WTC11 (cell line): ENCODE measurements at regions not wholly inside any gene's neighbourhood (a gene's known extent, or its start where the extent isn't known, plus 50 kb on each side); places are given as distances from the start of the nearest gene placed in this dataset.
"Not testable (repeated sequence)": the region's sequence is repeated elsewhere in the genome, so short reads cannot be mapped to it uniquely, and the experiment has no call there.

Source experiments
- ATAC-seq: fragments of 200-7000 bp; cut with Tn5 transposase; 2 replicates; pipeline ENCODE4 v1.10.0; 2021; ENCODE audit warnings: mild to moderate bottlenecking, moderate library complexity
- CTCF ChIA-PET: fragments of 300-600 bp; sonication (Branson Sonifier 250); formaldehyde crosslinking; loops from one replicate; lab custom pipeline; 2021; ENCODE audit warnings: antibody characterized with exemption; lab: Charles Lee
- POLR2A ChIA-PET: fragments of 350-600 bp; sonication (Branson Sonifier 250); formaldehyde crosslinking; loops from one replicate; lab custom pipeline; 2021; ENCODE audit warnings: antibody characterized with exemption; lab: Charles Lee
- DNase-seq: peaks from one replicate; pipeline ENCODE4 v3.0.0; 2021; ENCODE audit warnings: low spot score
- H3K27ac Mint-ChIP-seq: 2 replicates; pipeline ENCODE4 v1.8.0; 2021; ENCODE audit warnings: mixed read lengths
- H3K27me3 Mint-ChIP-seq: 2 replicates; pipeline ENCODE4 v1.8.0; 2021; ENCODE audit warnings: low read depth, mild to moderate bottlenecking, moderate library complexity, mixed read lengths
- H3K36me3 Mint-ChIP-seq: 2 replicates; pipeline ENCODE4 v1.8.0; 2021; ENCODE audit warnings: mixed read lengths
- H3K4me1 Mint-ChIP-seq: 2 replicates; pipeline ENCODE4 v1.8.0; 2022; ENCODE audit warnings: mixed read lengths
- H3K4me3 Mint-ChIP-seq: 2 replicates; pipeline ENCODE4 v1.8.0; 2021; ENCODE audit warnings: mild to moderate bottlenecking, moderate library complexity, mixed read lengths
- H3K9me3 Mint-ChIP-seq: 2 replicates; pipeline ENCODE4 v1.8.0; 2021; ENCODE audit warnings: mixed read lengths
- MXD4 ChIP-seq: fragments of 250-450 bp; sonication (Bioruptor Pico); IDR thresholded peaks from 2 replicates; pipeline ENCODE4 v1.8.0; 2021; ENCODE audit warnings: mild to moderate bottlenecking, moderate library complexity, borderline replicate concordance
- NFYB ChIP-seq: sonication (generic); formaldehyde crosslinking; conservative IDR thresholded peaks from 2 replicates; pipeline ENCODE4 v1.8.0; 2022; ENCODE audit warnings: low read depth, missing genetic modification reagents
- PRRX2 ChIP-seq: fragments of 250-450 bp; sonication (Bioruptor Pico); IDR thresholded peaks from 2 replicates; pipeline ENCODE4 v1.8.0; 2021; ENCODE audit warnings: mild to moderate bottlenecking
- SMAD4 ChIP-seq: sonication (generic); formaldehyde crosslinking; IDR thresholded peaks from 2 replicates; pipeline ENCODE4 v1.8.0; 2022; ENCODE audit warnings: mild to moderate bottlenecking, missing genetic modification reagents
- TF ChIP-seq, protein P1 (sequence below): sonication (generic); formaldehyde crosslinking; IDR thresholded peaks from 2 replicates; pipeline ENCODE4 v1.8.1; 2022; ENCODE audit warnings: low read depth, missing genetic modification reagents, borderline replicate concordance

GRCh38 chr11:59030037-59030436 is 56.1 kb upstream of the GLYATL1B start:
- Mint-ChIP-seq H3K4me3 (no peak overlapping the region), H3K4me1 (peaks cover 5% of the 10 kb centered on the region)
- POLR2A ChIA-PET: no interaction called here

DNA sequence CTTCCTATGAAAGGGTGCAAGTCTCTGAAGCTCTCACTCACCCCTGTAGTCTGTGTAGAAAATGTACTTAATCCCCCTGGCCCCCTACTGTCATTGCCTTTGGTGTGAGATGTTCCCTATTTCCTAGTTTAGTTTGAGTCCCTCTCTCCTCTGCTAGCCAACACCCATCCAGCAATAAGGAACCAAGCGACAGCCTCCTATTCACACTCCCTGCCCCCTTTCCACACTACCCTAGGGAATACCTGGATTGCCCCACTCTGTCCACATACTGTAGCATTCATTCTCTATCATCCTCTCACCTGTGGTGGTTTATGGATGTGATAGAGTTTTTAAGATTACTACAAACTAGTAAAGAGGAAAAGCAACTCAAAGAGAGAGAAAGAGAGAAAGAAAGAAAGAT is 54.4 kb upstream of the GLYATL1B start:
- not testable (repeated sequence) for ATAC-seq, H3K27ac Mint-ChIP-seq

More at GRCh38 chr11:59030037-59030436, 56.1 kb upstream of the GLYATL1B start:
- TF ChIP-seq MXD4 (no peak), NFYB (CRISPR knock-in tag) (no peak), PRRX2 (CRISPR knock-in tag) (no peak), SMAD4 (CRISPR knock-in tag) (no peak)
- TF ChIP-seq, protein P1, sequence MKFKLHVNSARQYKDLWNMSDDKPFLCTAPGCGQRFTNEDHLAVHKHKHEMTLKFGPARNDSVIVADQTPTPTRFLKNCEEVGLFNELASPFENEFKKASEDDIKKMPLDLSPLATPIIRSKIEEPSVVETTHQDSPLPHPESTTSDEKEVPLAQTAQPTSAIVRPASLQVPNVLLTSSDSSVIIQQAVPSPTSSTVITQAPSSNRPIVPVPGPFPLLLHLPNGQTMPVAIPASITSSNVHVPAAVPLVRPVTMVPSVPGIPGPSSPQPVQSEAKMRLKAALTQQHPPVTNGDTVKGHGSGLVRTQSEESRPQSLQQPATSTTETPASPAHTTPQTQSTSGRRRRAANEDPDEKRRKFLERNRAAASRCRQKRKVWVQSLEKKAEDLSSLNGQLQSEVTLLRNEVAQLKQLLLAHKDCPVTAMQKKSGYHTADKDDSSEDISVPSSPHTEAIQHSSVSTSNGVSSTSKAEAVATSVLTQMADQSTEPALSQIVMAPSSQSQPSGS (CRISPR knock-in tag): no peak
- no peaks in the 10 kb centered on the region for H3K36me3 Mint-ChIP-seq
- H3K9me3 Mint-ChIP-seq: no peaks in the 10 kb centered on the region
- no peak for DNase-seq
- no peak overlapping the region for H3K27ac Mint-ChIP-seq
- no peaks in the 10 kb centered on the region for H3K27me3 Mint-ChIP-seq
- CTCF ChIA-PET: interaction anchor here (1.1 to 1.8 kb wide), 2 partner anchors 28 to 106 kb away, joined by 3 to 8 read pairs; no protein-coding TSS in a partner anchor
- ATAC-seq: no peak

More for the DNA sequence above, 54.4 kb upstream of the GLYATL1B start:
- H3K36me3 Mint-ChIP-seq, H3K4me3 Mint-ChIP-seq, POLR2A ChIA-PET, H3K9me3 Mint-ChIP-seq, H3K4me1 Mint-ChIP-seq, DNase-seq, H3K27me3 Mint-ChIP-seq: not testable (repeated sequence)
- CTCF ChIA-PET: interaction anchor here (1.2 to 1.8 kb wide), 2 partner anchors 27 to 127 kb away, joined by 3 to 8 read pairs; no protein-coding TSS in a partner anchor
